ENCODE measurements at regions not wholly inside any gene's neighbourhood (a gene's known extent, or its start where the extent isn't known, plus 50 kb on each side); places are given as distances from the start of the nearest gene placed in this dataset.

DNA sequence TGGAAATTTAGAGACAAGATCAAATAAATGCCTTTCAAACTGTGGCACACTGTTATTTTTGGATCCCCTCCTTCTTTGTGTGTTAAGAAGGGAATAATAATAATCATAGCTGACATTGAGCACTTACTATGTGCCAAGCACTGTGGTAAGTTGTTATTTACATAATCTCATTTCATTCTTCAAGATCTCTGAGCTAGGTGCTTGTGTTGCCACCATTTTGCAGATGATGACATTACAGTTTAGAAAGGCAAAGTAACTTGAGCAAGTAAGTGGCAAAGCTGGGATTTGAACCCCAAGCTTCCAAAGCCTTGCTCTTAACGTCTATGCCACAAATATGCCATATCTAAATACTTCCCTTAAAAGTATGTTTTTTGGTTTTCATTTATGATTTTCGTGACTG lies 121.8 kb upstream of the TMEM161B start:
- Mint-ChIP-seq H3K9me3 (no peaks in the 10 kb centered on the region), H3K4me1 (peaks cover 83% of the 10 kb centered on the region), H3K27me3 (ENCODE audit: low read depth) (no peaks in the 10 kb centered on the region), H3K27ac (peak overlapping the region; percentile 58), H3K36me3 (no peaks in the 10 kb centered on the region), H3K4me3 (no peak overlapping the region)
- TF ChIP-seq, protein P1, sequence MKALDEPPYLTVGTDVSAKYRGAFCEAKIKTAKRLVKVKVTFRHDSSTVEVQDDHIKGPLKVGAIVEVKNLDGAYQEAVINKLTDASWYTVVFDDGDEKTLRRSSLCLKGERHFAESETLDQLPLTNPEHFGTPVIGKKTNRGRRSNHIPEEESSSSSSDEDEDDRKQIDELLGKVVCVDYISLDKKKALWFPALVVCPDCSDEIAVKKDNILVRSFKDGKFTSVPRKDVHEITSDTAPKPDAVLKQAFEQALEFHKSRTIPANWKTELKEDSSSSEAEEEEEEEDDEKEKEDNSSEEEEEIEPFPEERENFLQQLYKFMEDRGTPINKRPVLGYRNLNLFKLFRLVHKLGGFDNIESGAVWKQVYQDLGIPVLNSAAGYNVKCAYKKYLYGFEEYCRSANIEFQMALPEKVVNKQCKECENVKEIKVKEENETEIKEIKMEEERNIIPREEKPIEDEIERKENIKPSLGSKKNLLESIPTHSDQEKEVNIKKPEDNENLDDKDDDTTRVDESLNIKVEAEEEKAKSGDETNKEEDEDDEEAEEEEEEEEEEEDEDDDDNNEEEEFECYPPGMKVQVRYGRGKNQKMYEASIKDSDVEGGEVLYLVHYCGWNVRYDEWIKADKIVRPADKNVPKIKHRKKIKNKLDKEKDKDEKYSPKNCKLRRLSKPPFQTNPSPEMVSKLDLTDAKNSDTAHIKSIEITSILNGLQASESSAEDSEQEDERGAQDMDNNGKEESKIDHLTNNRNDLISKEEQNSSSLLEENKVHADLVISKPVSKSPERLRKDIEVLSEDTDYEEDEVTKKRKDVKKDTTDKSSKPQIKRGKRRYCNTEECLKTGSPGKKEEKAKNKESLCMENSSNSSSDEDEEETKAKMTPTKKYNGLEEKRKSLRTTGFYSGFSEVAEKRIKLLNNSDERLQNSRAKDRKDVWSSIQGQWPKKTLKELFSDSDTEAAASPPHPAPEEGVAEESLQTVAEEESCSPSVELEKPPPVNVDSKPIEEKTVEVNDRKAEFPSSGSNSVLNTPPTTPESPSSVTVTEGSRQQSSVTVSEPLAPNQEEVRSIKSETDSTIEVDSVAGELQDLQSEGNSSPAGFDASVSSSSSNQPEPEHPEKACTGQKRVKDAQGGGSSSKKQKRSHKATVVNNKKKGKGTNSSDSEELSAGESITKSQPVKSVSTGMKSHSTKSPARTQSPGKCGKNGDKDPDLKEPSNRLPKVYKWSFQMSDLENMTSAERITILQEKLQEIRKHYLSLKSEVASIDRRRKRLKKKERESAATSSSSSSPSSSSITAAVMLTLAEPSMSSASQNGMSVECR (CRISPR knock-in tag; IDR thresholded peaks at IDR 0.05; ENCODE audit: borderline replicate concordance) = no peak
- TF ChIP-seq, protein P2, sequence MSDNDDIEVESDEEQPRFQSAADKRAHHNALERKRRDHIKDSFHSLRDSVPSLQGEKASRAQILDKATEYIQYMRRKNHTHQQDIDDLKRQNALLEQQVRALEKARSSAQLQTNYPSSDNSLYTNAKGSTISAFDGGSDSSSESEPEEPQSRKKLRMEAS (CRISPR knock-in tag; IDR thresholded peaks at IDR 0.05) = no peak
- TF ChIP-seq OVOL2 (CRISPR knock-in tag; IDR thresholded peaks at IDR 0.05; ENCODE audit: borderline replicate concordance) = no peak
- TF ChIP-seq, protein P3, sequence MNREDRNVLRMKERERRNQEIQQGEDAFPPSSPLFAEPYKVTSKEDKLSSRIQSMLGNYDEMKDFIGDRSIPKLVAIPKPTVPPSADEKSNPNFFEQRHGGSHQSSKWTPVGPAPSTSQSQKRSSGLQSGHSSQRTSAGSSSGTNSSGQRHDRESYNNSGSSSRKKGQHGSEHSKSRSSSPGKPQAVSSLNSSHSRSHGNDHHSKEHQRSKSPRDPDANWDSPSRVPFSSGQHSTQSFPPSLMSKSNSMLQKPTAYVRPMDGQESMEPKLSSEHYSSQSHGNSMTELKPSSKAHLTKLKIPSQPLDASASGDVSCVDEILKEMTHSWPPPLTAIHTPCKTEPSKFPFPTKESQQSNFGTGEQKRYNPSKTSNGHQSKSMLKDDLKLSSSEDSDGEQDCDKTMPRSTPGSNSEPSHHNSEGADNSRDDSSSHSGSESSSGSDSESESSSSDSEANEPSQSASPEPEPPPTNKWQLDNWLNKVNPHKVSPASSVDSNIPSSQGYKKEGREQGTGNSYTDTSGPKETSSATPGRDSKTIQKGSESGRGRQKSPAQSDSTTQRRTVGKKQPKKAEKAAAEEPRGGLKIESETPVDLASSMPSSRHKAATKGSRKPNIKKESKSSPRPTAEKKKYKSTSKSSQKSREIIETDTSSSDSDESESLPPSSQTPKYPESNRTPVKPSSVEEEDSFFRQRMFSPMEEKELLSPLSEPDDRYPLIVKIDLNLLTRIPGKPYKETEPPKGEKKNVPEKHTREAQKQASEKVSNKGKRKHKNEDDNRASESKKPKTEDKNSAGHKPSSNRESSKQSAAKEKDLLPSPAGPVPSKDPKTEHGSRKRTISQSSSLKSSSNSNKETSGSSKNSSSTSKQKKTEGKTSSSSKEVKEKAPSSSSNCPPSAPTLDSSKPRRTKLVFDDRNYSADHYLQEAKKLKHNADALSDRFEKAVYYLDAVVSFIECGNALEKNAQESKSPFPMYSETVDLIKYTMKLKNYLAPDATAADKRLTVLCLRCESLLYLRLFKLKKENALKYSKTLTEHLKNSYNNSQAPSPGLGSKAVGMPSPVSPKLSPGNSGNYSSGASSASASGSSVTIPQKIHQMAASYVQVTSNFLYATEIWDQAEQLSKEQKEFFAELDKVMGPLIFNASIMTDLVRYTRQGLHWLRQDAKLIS (CRISPR knock-in tag; IDR thresholded peaks at IDR 0.05; ENCODE audit: borderline replicate concordance) = no peak
- TF ChIP-seq ZNF121 (CRISPR knock-in tag; IDR thresholded peaks at IDR 0.05) = no peak
- no peak for TF ChIP-seq NFE2L1 (CRISPR knock-in tag; IDR thresholded peaks at IDR 0.05)
- no peak for TF ChIP-seq ZNF138 (CRISPR knock-in tag; conservative IDR thresholded peaks at IDR 0.05)
- DNase-seq (ENCODE audit: low spot score) = no peak
- POLR2A ChIA-PET = no interaction called here
- CTCF ChIA-PET = no interaction called here
- no peak for ATAC-seq

DNA sequence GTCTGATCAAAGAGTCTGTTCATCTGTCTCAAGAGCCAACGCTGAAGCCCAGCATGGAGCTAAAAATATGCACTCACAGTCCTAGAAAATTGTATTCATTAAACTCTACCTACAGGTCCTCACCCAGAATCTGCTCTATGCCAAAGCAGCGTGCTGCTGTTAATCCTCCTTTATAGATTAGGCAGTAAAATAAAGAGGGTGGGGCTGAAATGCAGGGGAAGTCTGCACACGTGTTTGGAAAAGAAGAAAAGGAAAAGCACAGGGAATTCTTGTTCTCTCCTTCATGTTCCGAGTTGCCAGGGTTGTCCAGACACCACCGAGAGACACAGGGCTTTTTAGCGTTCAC lies 121.4 kb upstream of the TMEM161B start:
- Mint-ChIP-seq H3K9me3 (no peaks in the 10 kb centered on the region), H3K4me1 (peaks cover 79% of the 10 kb centered on the region)
- CTCF ChIA-PET = no interaction called here
- TF ChIP-seq, protein P3 (CRISPR knock-in tag; IDR thresholded peaks at IDR 0.05; ENCODE audit: borderline replicate concordance) = no peak
- TF ChIP-seq EMX1 (CRISPR knock-in tag; IDR thresholded peaks at IDR 0.05) = no peak
- TF ChIP-seq JUN (CRISPR knock-in tag; IDR thresholded peaks at IDR 0.05) = no peak
- TF ChIP-seq, protein P4, sequence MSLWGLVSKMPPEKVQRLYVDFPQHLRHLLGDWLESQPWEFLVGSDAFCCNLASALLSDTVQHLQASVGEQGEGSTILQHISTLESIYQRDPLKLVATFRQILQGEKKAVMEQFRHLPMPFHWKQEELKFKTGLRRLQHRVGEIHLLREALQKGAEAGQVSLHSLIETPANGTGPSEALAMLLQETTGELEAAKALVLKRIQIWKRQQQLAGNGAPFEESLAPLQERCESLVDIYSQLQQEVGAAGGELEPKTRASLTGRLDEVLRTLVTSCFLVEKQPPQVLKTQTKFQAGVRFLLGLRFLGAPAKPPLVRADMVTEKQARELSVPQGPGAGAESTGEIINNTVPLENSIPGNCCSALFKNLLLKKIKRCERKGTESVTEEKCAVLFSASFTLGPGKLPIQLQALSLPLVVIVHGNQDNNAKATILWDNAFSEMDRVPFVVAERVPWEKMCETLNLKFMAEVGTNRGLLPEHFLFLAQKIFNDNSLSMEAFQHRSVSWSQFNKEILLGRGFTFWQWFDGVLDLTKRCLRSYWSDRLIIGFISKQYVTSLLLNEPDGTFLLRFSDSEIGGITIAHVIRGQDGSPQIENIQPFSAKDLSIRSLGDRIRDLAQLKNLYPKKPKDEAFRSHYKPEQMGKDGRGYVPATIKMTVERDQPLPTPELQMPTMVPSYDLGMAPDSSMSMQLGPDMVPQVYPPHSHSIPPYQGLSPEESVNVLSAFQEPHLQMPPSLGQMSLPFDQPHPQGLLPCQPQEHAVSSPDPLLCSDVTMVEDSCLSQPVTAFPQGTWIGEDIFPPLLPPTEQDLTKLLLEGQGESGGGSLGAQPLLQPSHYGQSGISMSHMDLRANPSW (CRISPR knock-in tag; conservative IDR thresholded peaks at IDR 0.05; ENCODE audit: low read depth) = no peak
- no peak for TF ChIP-seq PRRX2 (CRISPR knock-in tag; IDR thresholded peaks at IDR 0.05)
- TF ChIP-seq, protein P5, sequence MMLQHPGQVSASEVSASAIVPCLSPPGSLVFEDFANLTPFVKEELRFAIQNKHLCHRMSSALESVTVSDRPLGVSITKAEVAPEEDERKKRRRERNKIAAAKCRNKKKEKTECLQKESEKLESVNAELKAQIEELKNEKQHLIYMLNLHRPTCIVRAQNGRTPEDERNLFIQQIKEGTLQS (CRISPR knock-in tag; conservative IDR thresholded peaks at IDR 0.05) = no peak
- TF ChIP-seq, protein P6, sequence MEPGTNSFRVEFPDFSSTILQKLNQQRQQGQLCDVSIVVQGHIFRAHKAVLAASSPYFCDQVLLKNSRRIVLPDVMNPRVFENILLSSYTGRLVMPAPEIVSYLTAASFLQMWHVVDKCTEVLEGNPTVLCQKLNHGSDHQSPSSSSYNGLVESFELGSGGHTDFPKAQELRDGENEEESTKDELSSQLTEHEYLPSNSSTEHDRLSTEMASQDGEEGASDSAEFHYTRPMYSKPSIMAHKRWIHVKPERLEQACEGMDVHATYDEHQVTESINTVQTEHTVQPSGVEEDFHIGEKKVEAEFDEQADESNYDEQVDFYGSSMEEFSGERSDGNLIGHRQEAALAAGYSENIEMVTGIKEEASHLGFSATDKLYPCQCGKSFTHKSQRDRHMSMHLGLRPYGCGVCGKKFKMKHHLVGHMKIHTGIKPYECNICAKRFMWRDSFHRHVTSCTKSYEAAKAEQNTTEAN (CRISPR knock-in tag; IDR thresholded peaks at IDR 0.05) = no peak
- no peak for TF ChIP-seq NR2C2 (CRISPR knock-in tag; IDR thresholded peaks at IDR 0.05)
- TF ChIP-seq, protein P7, sequence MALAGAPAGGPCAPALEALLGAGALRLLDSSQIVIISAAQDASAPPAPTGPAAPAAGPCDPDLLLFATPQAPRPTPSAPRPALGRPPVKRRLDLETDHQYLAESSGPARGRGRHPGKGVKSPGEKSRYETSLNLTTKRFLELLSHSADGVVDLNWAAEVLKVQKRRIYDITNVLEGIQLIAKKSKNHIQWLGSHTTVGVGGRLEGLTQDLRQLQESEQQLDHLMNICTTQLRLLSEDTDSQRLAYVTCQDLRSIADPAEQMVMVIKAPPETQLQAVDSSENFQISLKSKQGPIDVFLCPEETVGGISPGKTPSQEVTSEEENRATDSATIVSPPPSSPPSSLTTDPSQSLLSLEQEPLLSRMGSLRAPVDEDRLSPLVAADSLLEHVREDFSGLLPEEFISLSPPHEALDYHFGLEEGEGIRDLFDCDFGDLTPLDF (CRISPR knock-in tag; IDR thresholded peaks at IDR 0.05) = no peak
- no peak for TF ChIP-seq ZNF671 (CRISPR knock-in tag; IDR thresholded peaks at IDR 0.05)

More for the DNA sequence above, 121.4 kb upstream of the TMEM161B start:
- H3K36me3 Mint-ChIP-seq = no peaks in the 10 kb centered on the region
- DNase-seq (ENCODE audit: low spot score) (no peak), ATAC-seq (no peak)
- POLR2A ChIA-PET = interaction anchor here (0.6 to 1.1 kb wide), 2 partner anchors 154 to 602 kb away, joined by 3 to 7 read pairs; no protein-coding TSS in a partner anchor
- H3K27ac Mint-ChIP-seq = peak overlapping the region; percentile 26
- H3K4me3 Mint-ChIP-seq = no peak overlapping the region
- H3K27me3 Mint-ChIP-seq (ENCODE audit: low read depth) = no peaks in the 10 kb centered on the region
